ENCODE measurements at regions not wholly inside any gene's neighbourhood (a gene's known extent, or its start where the extent isn't known, plus 50 kb on each side); places are given as distances from the start of the nearest gene placed in this dataset.
A peak's percentile ranks its signal among the peaks of the same experiment; 100 is the strongest.

DNA sequence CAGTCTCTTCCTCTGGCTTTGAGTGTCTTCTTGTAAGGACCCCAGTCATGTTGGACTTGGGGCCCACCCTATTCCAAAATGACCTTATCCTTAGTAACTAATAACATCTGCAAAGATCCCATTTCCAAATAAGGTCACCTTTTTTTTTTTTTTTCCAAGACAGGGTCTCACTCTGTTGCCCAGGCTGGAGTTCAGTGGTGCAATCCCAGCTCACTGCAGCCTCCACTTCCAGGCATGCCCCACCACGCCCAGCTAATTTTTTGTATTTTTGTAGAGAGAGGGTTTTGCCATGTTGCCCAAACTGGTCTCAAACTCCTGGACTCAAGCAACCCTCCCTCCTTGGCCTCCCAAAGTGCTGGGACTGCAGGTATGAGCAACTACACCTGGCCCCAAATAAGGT is 118.8 kb upstream of the GSE1 start:
- H3K56ac ChIP-seq (ENCODE audit: insufficient read length, low read depth, low read length), result no peak overlapping the region
- H4K5ac ChIP-seq (ENCODE audit: insufficient read length, low read depth, low read length), result no peak overlapping the region
- no peaks in the 10 kb centered on the region; the same call in 1 of the 2 replicates for H3K4me1 ChIP-seq (ENCODE audit: insufficient read depth, low read length)
- H2BK15ac ChIP-seq (ENCODE audit: low read depth, low read length), result no peak overlapping the region
- H3K9me3 ChIP-seq (ENCODE audit: control insufficient read depth, low read depth, low read length), result no peaks in the 10 kb centered on the region
- Mint-ChIP-seq H3K4me3 (no peak overlapping the region), H3K27me3 (ENCODE audit: low read depth) (peaks cover 5% of the 10 kb centered on the region), H3K27ac (0 out of 7 replicates have a peak overlapping the region, but pooled peaks of 1 of the 3 experiments have one; percentile 39), H3K4me1 (peaks cover 15 to 26% of the 10 kb centered on the region in 2 experiments), H3K9me3 (no peaks in the 10 kb centered on the region), H3K36me3 (ENCODE audit: insufficient read depth in 1 of 3, low read depth in 3 of 3) (peaks cover 0 to 2% (median 0%) of the 10 kb centered on the region in 3 experiments; a peak in 2 of 7 replicates)
- no peak overlapping the region for H3K9ac ChIP-seq (ENCODE audit: extremely low read depth, insufficient read length, low read length)
- H4K8ac ChIP-seq (replicated peaks; ENCODE audit: insufficient read length, low read depth, low read length), result no peak overlapping the region
- no peak overlapping the region for H2BK5ac ChIP-seq (ENCODE audit: insufficient read length, low read length)
- H4K91ac ChIP-seq (ENCODE audit: insufficient read length, low read depth, low read length), result no peak overlapping the region
- H2BK120ac ChIP-seq (ENCODE audit: low read depth, low read length, poor library complexity, severe bottlenecking), result no peak overlapping the region
- H3K4me2 ChIP-seq (ENCODE audit: insufficient read depth, insufficient read length, low read length), result no peak overlapping the region
- H3K14ac ChIP-seq (ENCODE audit: insufficient read depth, low read length), result no peak overlapping the region
- no peaks in the 10 kb centered on the region for H3K27me3 ChIP-seq (ENCODE audit: insufficient read depth, low read length)
- no peaks in the 10 kb centered on the region for H3K79me1 ChIP-seq (ENCODE audit: insufficient read depth, low read depth, low read length, poor library complexity, severe bottlenecking)
- no peak overlapping the region for H3K27ac ChIP-seq (ENCODE audit: insufficient read length, low read depth, low read length)
- no peak overlapping the region for H3T11ph ChIP-seq (ENCODE audit: low read length)
- H3K23me2 ChIP-seq (ENCODE audit: insufficient read length, low read depth, low read length, poor library complexity, severe bottlenecking), result peaks cover 2% of the 10 kb centered on the region
- DNase-seq, result no peak
- H2AK5ac ChIP-seq (ENCODE audit: insufficient read length, low read length), result no peak overlapping the region
- H4K20me1 ChIP-seq (ENCODE audit: control insufficient read depth, insufficient read depth, insufficient read length), result no peaks in the 10 kb centered on the region
- no peak overlapping the region for H2BK20ac ChIP-seq (ENCODE audit: low read depth, low read length, poor library complexity, severe bottlenecking)
- H2AFZ ChIP-seq (ENCODE audit: low read length), result no peak overlapping the region
- no peak overlapping the region for H2BK12ac ChIP-seq (ENCODE audit: insufficient read length, low read depth, low read length)
- H3K23ac ChIP-seq (ENCODE audit: insufficient read length, low read depth, low read length), result no peak overlapping the region
- no peaks in the 10 kb centered on the region for H3K79me2 ChIP-seq (ENCODE audit: insufficient read depth, low read length)
- no CpG with 5 or more reads among the region's 1 CpG for WGBS (ENCODE audit: extremely low coverage, insufficient read length, low lambda C conversion rate)
- H3K18ac ChIP-seq (ENCODE audit: insufficient read length, low read depth, low read length), result no peak overlapping the region
- TF ChIP-seq, protein P1, sequence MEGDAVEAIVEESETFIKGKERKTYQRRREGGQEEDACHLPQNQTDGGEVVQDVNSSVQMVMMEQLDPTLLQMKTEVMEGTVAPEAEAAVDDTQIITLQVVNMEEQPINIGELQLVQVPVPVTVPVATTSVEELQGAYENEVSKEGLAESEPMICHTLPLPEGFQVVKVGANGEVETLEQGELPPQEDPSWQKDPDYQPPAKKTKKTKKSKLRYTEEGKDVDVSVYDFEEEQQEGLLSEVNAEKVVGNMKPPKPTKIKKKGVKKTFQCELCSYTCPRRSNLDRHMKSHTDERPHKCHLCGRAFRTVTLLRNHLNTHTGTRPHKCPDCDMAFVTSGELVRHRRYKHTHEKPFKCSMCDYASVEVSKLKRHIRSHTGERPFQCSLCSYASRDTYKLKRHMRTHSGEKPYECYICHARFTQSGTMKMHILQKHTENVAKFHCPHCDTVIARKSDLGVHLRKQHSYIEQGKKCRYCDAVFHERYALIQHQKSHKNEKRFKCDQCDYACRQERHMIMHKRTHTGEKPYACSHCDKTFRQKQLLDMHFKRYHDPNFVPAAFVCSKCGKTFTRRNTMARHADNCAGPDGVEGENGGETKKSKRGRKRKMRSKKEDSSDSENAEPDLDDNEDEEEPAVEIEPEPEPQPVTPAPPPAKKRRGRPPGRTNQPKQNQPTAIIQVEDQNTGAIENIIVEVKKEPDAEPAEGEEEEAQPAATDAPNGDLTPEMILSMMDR (conservative IDR thresholded peaks at IDR 0.05), result no peak
- H3K4ac ChIP-seq (ENCODE audit: low read depth, low read length), result no peak overlapping the region

Measured in H9 (cell line).